H1 (cell line): ENCODE measurements at regions not wholly inside any gene's neighbourhood (a gene's known extent, or its start where the extent isn't known, plus 50 kb on each side); places are given as distances from the start of the nearest gene placed in this dataset.

Source experiments
- ATF2 ChIP-seq: IDR thresholded peaks from 2 replicates; pipeline ENCODE4 v1.6.1; 2012; ENCODE audit warnings: low read length, inconsistent platforms
- ATF3 ChIP-seq: IDR thresholded peaks from 2 replicates; pipeline ENCODE4 v1.6.1; 2011; ENCODE audit warnings: low read depth, mild to moderate bottlenecking, low read length; ENCODE audit not compliant: insufficient read depth
- CBX5 ChIP-seq: fragments of 300-800, 300-1000 bp; sonication (generic); IDR thresholded peaks from 2 replicates; pipeline ENCODE4 v1.7.1; 2016; ENCODE audit warnings: antibody characterized with exemption, low read length, low read depth
- PHF8 ChIP-seq: fragments of 200-600 bp; sonication (generic); conservative IDR thresholded peaks from 2 replicates; pipeline ENCODE4 v1.7.1; 2012; ENCODE audit warnings: low read depth, mild to moderate bottlenecking, inconsistent platforms, low read length, moderate library complexity
- RNF2 ChIP-seq: fragments of 200-900, 300-1000 bp; sonication (generic); IDR thresholded peaks from 2 replicates; pipeline ENCODE4 v1.7.1; 2016; ENCODE audit warnings: borderline replicate concordance, low read depth, mild to moderate bottlenecking, antibody characterized with exemption, low read length; ENCODE audit not compliant: poor library complexity, severe bottlenecking; ENCODE audit errors: missing control alignments
- TAF1 ChIP-seq: IDR thresholded peaks from 2 replicates; pipeline ENCODE4 v1.6.1; 2011; ENCODE audit warnings: mild to moderate bottlenecking, low read depth, low read length

- TF ChIP-seq ATF3 (no peak), ATF2 (no peak), CBX5 (no peak), RNF2 (no peak), TAF1 (no peak), PHF8 (no peak)
Observed at GRCh38 chr9:117882171-117882570, 178.0 kb downstream of the TLR4 start (continued).
